PC-9 (cell line): ENCODE measurements at regions not wholly inside any gene's neighbourhood (a gene's known extent, or its start where the extent isn't known, plus 50 kb on each side); places are given as distances from the start of the nearest gene placed in this dataset.
"Not testable (repeated sequence)": the region's sequence is repeated elsewhere in the genome, so short reads cannot be mapped to it uniquely, and the experiment has no call there.

Experiments
- BruUV-seq: library from RNA; stranded (reverse); fragments of 400-500 nt; replicated peaks from 2 replicates; lab custom pipeline; 2021; lab: Mats Ljungman, UMichigan
- CTCF ChIA-PET: fragments of 300-600 bp; sonication (Branson Sonifier 250); formaldehyde crosslinking; loops from one replicate; lab custom pipeline; 2022; ENCODE audit warnings: antibody characterized with exemption; lab: Charles Lee
- POLR2A ChIA-PET: fragments of 300-600 bp; sonication (Branson Sonifier 250); formaldehyde crosslinking; loops from one replicate; lab custom pipeline; 2022; ENCODE audit warnings: antibody characterized with exemption; ENCODE audit not compliant: unreplicated experiment; lab: Charles Lee
- DNase-seq, 2 experiments: peaks; one replicate each; pipeline versions ENCODE4 v3.0.0 to v3.0.0-alpha.2; 2015 to 2022; ENCODE audit warnings: mixed read lengths in 1 of 2
- H2AFZ ChIP-seq: fragments of 200-600 bp; sonication (generic); 2 replicates; pipeline ENCODE4 v1.8.1; 2017; ENCODE audit warnings: antibody characterized with exemption
- H3F3A ChIP-seq: fragments of 200-600 bp; sonication (generic); 2 replicates; pipeline ENCODE4 v1.8.1; 2017; ENCODE audit warnings: antibody characterized with exemption, mild to moderate bottlenecking, low read depth; ENCODE audit not compliant: insufficient read depth
- H3K27ac ChIP-seq: fragments of 200-600 bp; sonication (generic); 2 replicates; pipeline ENCODE4 v1.6.1; 2016; ENCODE audit warnings: mixed run types
- H3K27me3 ChIP-seq: fragments of 200-600 bp; sonication (generic); 2 replicates; pipeline ENCODE4 v1.6.1; 2016; ENCODE audit warnings: low read depth, mixed run types; ENCODE audit not compliant: insufficient read depth
- H3K36me3 ChIP-seq: fragments of 200-600 bp; sonication (generic); 2 replicates; pipeline ENCODE4 v1.6.1; 2016; ENCODE audit warnings: low read depth, mixed run types
- H3K4me1 ChIP-seq: fragments of 200-600 bp; sonication (generic); replicated peaks from 2 replicates; pipeline ENCODE4 v1.6.1; 2016; ENCODE audit warnings: mixed run types; ENCODE audit not compliant: insufficient read depth
- H3K4me2 ChIP-seq: fragments of 200-600 bp; sonication (generic); 2 replicates; pipeline ENCODE4 v1.6.1; 2017; ENCODE audit warnings: mixed run types
- H3K4me3 ChIP-seq: fragments of 200-600 bp; sonication (generic); 2 replicates; pipeline ENCODE4 v1.6.1; 2016; ENCODE audit warnings: mixed run types
- H3K79me2 ChIP-seq: fragments of 200-600 bp; sonication (generic); 2 replicates; pipeline ENCODE4 v1.6.1; 2017; ENCODE audit warnings: low read depth, mixed run types
- H3K9me2 ChIP-seq: fragments of 200-600 bp; sonication (generic); 2 replicates; pipeline ENCODE4 v1.8.1; 2017; ENCODE audit warnings: mild to moderate bottlenecking; ENCODE audit not compliant: insufficient read depth
- H3K9me3 ChIP-seq: fragments of 200-600 bp; sonication (generic); 2 replicates; pipeline ENCODE4 v1.8.1; 2016; ENCODE audit warnings: low read depth; ENCODE audit not compliant: insufficient read depth
- H4K20me1 ChIP-seq: fragments of 200-600 bp; sonication (generic); 2 replicates; pipeline ENCODE4 v1.8.1; 2017; ENCODE audit not compliant: insufficient read depth
- CTCF ChIP-seq: fragments of 200-600 bp; sonication (generic); conservative IDR thresholded peaks from 2 replicates; pipeline ENCODE4 v1.6.1; 2017; ENCODE audit warnings: mixed run types, antibody characterized with exemption, mild to moderate bottlenecking, moderate library complexity
- EZH2 ChIP-seq: fragments of 200-600 bp; sonication (generic); IDR thresholded peaks from 2 replicates; pipeline ENCODE4 v1.8.0; 2017; ENCODE audit warnings: antibody characterized with exemption, low read depth
- intact Hi-C: fragments of 100-400 bp; cut with micrococcal nuclease; formaldehyde crosslinking; loops from one replicate; pipeline ENCODE4 v1.10.0; 2022; ENCODE audit not compliant: unreplicated experiment

- no peaks in the 10 kb centered on the region for H3K36me3 ChIP-seq
- POLR2A ChIA-PET: no interaction called here
- CTCF ChIA-PET: no interaction called here
Measured at GRCh38 chr7:46054915-46055314, 133.8 kb upstream of the IGFBP3 start.

GRCh38 chr7:46054272-46054671 lies 133.2 kb upstream of the IGFBP3 start:
- Histone ChIP-seq H3F3A (no peaks in the 10 kb centered on the region), H3K36me3 (no peaks in the 10 kb centered on the region), H3K79me2 (no peaks in the 10 kb centered on the region), H3K4me2 (no peak overlapping the region), H4K20me1 (no peaks in the 10 kb centered on the region), H3K9me3 (no peaks in the 10 kb centered on the region), H3K4me3 (no peak overlapping the region), H3K27me3 (no peaks in the 10 kb centered on the region), H3K9me2 (no peaks in the 10 kb centered on the region), H3K4me1 (no peaks in the 10 kb centered on the region), H2AFZ (no peak overlapping the region), H3K27ac (no peak overlapping the region)
- DNase-seq: no peak
- POLR2A ChIA-PET: no interaction called here
- intact Hi-C loops: loop anchor here (2.0 kb wide), 1 partner anchor 19 kb away; no protein-coding TSS in a partner anchor
- CTCF ChIA-PET: no interaction called here
- BruUV-seq: no TSS peak
- no peak for TF ChIP-seq CTCF

More at GRCh38 chr7:46054915-46055314, 133.8 kb upstream of the IGFBP3 start:
- H3K27me3 ChIP-seq: no peaks in the 10 kb centered on the region
- intact Hi-C loops: loop anchor here (2.0 kb wide), 1 partner anchor 18 kb away; no protein-coding TSS in a partner anchor
- DNase-seq: no peak
- no peaks in the 10 kb centered on the region for H3K4me1 ChIP-seq
- H3F3A ChIP-seq: no peaks in the 10 kb centered on the region
- no peak overlapping the region for H3K4me3 ChIP-seq
- no peak overlapping the region for H3K4me2 ChIP-seq
- TF ChIP-seq EZH2 (no peak), CTCF (no peak)
- H3K9me3 ChIP-seq: no peaks in the 10 kb centered on the region
- no peak overlapping the region for H2AFZ ChIP-seq
- no peaks in the 10 kb centered on the region for H3K9me2 ChIP-seq
- no peak overlapping the region for H3K27ac ChIP-seq
- no peaks in the 10 kb centered on the region for H4K20me1 ChIP-seq
- BruUV-seq: no TSS peak
- H3K79me2 ChIP-seq: no peaks in the 10 kb centered on the region

- ChIA-PET POLR2A (no interaction called here), CTCF (no interaction called here)
- H3K4me2 ChIP-seq: no peak overlapping the region
- no peak for TF ChIP-seq CTCF
- TF ChIP-seq EZH2: no peak
- no peaks in the 10 kb centered on the region for H3K9me2 ChIP-seq
- no peaks in the 10 kb centered on the region for H3K79me2 ChIP-seq
- H4K20me1 ChIP-seq: no peaks in the 10 kb centered on the region
- BruUV-seq: no TSS peak
- H3K9me3 ChIP-seq: peaks cover 4% of the 10 kb centered on the region; the same call in 1 of the 2 replicates
- no peaks in the 10 kb centered on the region for H3K36me3 ChIP-seq
- no peak for DNase-seq
- H3K4me1 ChIP-seq: no peaks in the 10 kb centered on the region
- H3K27ac ChIP-seq: no peak overlapping the region
- no peaks in the 10 kb centered on the region for H3F3A ChIP-seq
- intact Hi-C loops: no loop called here
- H3K4me3 ChIP-seq: no peak overlapping the region
- no peak overlapping the region for H2AFZ ChIP-seq
- H3K27me3 ChIP-seq: no peaks in the 10 kb centered on the region
Measured at GRCh38 chr7:46047581-46047980, 126.5 kb upstream of the IGFBP3 start.

- POLR2A ChIA-PET, H3K4me2 ChIP-seq, H3K27me3 ChIP-seq, H4K20me1 ChIP-seq, DNase-seq, H3F3A ChIP-seq, H3K4me1 ChIP-seq, H3K79me2 ChIP-seq, H2AFZ ChIP-seq, H3K4me3 ChIP-seq, H3K36me3 ChIP-seq, H3K9me2 ChIP-seq, intact Hi-C loops, CTCF ChIA-PET, H3K9me3 ChIP-seq, H3K27ac ChIP-seq, BruUV-seq: not testable (repeated sequence)
Measured at GRCh38 chr7:46043338-46043737, 122.3 kb upstream of the IGFBP3 start.

DNA sequence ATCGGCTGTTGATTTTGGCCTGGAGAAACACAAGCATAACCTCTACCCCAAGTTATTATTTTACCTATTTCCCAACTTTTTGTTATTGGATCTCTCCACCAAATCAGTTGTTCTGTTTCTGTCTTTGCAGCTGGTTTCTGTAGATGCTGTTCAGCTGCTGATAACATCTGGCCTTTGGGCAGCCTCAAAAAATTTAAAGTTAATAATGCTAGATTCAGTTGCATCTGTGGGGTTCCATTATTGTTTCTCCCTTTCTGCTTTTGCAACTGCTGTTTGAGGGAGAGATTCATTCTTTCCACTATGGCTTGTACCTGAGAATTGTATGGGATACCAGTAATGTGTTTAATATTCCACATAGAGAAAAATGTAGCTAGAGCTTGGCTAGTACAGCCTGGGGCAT lies 118.7 kb upstream of the IGFBP3 start:
- H3K9me2 ChIP-seq, H3K27me3 ChIP-seq, H3K27ac ChIP-seq, H4K20me1 ChIP-seq, intact Hi-C loops, DNase-seq, H3K4me2 ChIP-seq, CTCF ChIA-PET, H3K79me2 ChIP-seq, BruUV-seq, H3K9me3 ChIP-seq, H3F3A ChIP-seq, H3K36me3 ChIP-seq, H3K4me3 ChIP-seq, H2AFZ ChIP-seq: not testable (repeated sequence)
- peaks cover 11% of the 10 kb centered on the region for H3K4me1 ChIP-seq
- POLR2A ChIA-PET: interaction anchor here (0.7 kb wide), 1 partner anchor 174 kb away, joined by 3 read pairs; no protein-coding TSS in a partner anchor
